ENCODE measurements at regions not wholly inside any gene's neighbourhood (a gene's known extent, or its start where the extent isn't known, plus 50 kb on each side); places are given as distances from the start of the nearest gene placed in this dataset.

- no peak for DNase-seq (ENCODE audit: low spot score)
Observed at GRCh38 chr2:164439885-164440284, 181.4 kb downstream of the GRB14 start.

- no peak for DNase-seq (ENCODE audit: low spot score)
Observed at GRCh38 chr2:164439235-164439634, 182.0 kb downstream of the GRB14 start.

- DNase-seq (ENCODE audit: low spot score) = no peak
Observed at GRCh38 chr2:164438490-164439205, 182.6 kb downstream of the GRB14 start.

- DNase-seq (ENCODE audit: low spot score) = no peak
Observed at GRCh38 chr2:164436131-164436530, 185.2 kb downstream of the GRB14 start.

GRCh38 chr2:164430166-164430783 lies 191.0 kb downstream of the GRB14 start:
- DNase-seq (ENCODE audit: low spot score) = no peak

- no peak for DNase-seq (ENCODE audit: low spot score)
Observed at GRCh38 chr2:164429354-164429753, 191.9 kb downstream of the GRB14 start.

GRCh38 chr2:164427111-164427510 lies 194.2 kb downstream of the GRB14 start:
- no peak for DNase-seq (ENCODE audit: low spot score)

- DNase-seq (ENCODE audit: low spot score) = no peak
Observed at GRCh38 chr2:164420787-164421186, 200.5 kb downstream of the GRB14 start.

GRCh38 chr2:164412831-164413230 lies 208.5 kb downstream of the GRB14 start:
- DNase-seq (ENCODE audit: low spot score) = peak; percentile 3

- DNase-seq (ENCODE audit: low spot score) = no peak
Observed at GRCh38 chr2:164389411-164389810, 231.9 kb downstream of the GRB14 start.

- peak; percentile 35 for DNase-seq (ENCODE audit: low spot score)
Observed at GRCh38 chr2:164388511-164388910, 232.8 kb downstream of the GRB14 start.

- DNase-seq (ENCODE audit: low spot score) = no peak
Observed at GRCh38 chr2:164386231-164386630, 235.1 kb downstream of the GRB14 start.

- no peak for DNase-seq (ENCODE audit: low spot score)
Observed at GRCh38 chr2:164384434-164384833, 236.8 kb downstream of the GRB14 start.

- DNase-seq (ENCODE audit: low spot score) = no peak
Observed at GRCh38 chr2:164371916-164372315, 249.4 kb downstream of the GRB14 start.

- DNase-seq (ENCODE audit: low spot score) = peak; percentile 13
Observed at GRCh38 chr2:164369366-164369765, 251.9 kb downstream of the GRB14 start.

GRCh38 chr2:164368896-164369295 lies 252.4 kb downstream of the GRB14 start:
- no peak for DNase-seq (ENCODE audit: low spot score)

- no peak for DNase-seq (ENCODE audit: low spot score)
Observed at GRCh38 chr2:164363646-164364045, 257.6 kb downstream of the GRB14 start.

- no peak for DNase-seq (ENCODE audit: low spot score)
Observed at GRCh38 chr2:164351536-164351935, 269.7 kb downstream of the GRB14 start.

GRCh38 chr2:164335947-164336346 lies 285.3 kb downstream of the GRB14 start:
- no peak for DNase-seq (ENCODE audit: low spot score)

GRCh38 chr2:164335128-164335527 lies 286.2 kb downstream of the GRB14 start:
- no peak for DNase-seq (ENCODE audit: low spot score)

- no peak for DNase-seq (ENCODE audit: low spot score)
Observed at GRCh38 chr2:164328310-164328709, 293.0 kb downstream of the GRB14 start.

- no peak for DNase-seq (ENCODE audit: low spot score)
Observed at GRCh38 chr2:164323978-164324377, 297.3 kb downstream of the GRB14 start.

GRCh38 chr2:164314148-164314547 lies 307.1 kb downstream of the GRB14 start:
- DNase-seq (ENCODE audit: low spot score) = no peak

- DNase-seq (ENCODE audit: low spot score) = no peak
Observed at GRCh38 chr2:164306872-164307271, 314.4 kb downstream of the GRB14 start.
